Nephron progenitor cell (in vitro differentiated cells): ENCODE measurements at regions not wholly inside any gene's neighbourhood (a gene's known extent, or its start where the extent isn't known, plus 50 kb on each side); places are given as distances from the start of the nearest gene placed in this dataset.
"Not testable (repeated sequence)": the region's sequence is repeated elsewhere in the genome, so short reads cannot be mapped to it uniquely, and the experiment has no call there.

Experiments used
- DNase-seq: peaks from one replicate; pipeline ENCODE4 v3.0.0; 2021
- H3K27ac Mint-ChIP-seq: 2 replicates; pipeline ENCODE4 v1.8.0; 2021; ENCODE audit warnings: mild to moderate bottlenecking, moderate library complexity, mixed read lengths
- H3K27me3 Mint-ChIP-seq: 2 replicates; pipeline ENCODE4 v1.8.0; 2021; ENCODE audit warnings: mild to moderate bottlenecking, low read depth, mixed read lengths; ENCODE audit not compliant: poor library complexity
- H3K36me3 Mint-ChIP-seq: 2 replicates; pipeline ENCODE4 v1.8.0; 2021; ENCODE audit warnings: low read depth, mixed read lengths
- H3K4me1 Mint-ChIP-seq: 2 replicates; pipeline ENCODE4 v1.8.0; 2021; ENCODE audit warnings: mixed read lengths
- H3K4me3 Mint-ChIP-seq: 2 replicates; pipeline ENCODE4 v1.8.0; 2021; ENCODE audit warnings: mild to moderate bottlenecking, moderate library complexity, mixed read lengths
- H3K9me3 Mint-ChIP-seq: 2 replicates; pipeline ENCODE4 v1.8.0; 2021; ENCODE audit warnings: mild to moderate bottlenecking, moderate library complexity, mixed read lengths
- CTCF ChIP-seq: fragments of 200-600 bp; sonication (generic); IDR thresholded peaks from 2 replicates; pipeline ENCODE4 v1.5.0; 2021; ENCODE audit warnings: antibody characterized with exemption

GRCh38 chr3:18713577-18713951 lies 288.4 kb upstream of the SATB1 start:
- no peak for TF ChIP-seq CTCF
- no peaks in the 10 kb centered on the region for H3K27me3 Mint-ChIP-seq

GRCh38 chr3:18712713-18713576 lies 287.8 kb upstream of the SATB1 start:
- no peak overlapping the region for H3K4me3 Mint-ChIP-seq
- H3K27ac Mint-ChIP-seq = no peak overlapping the region
- no peak for TF ChIP-seq CTCF
- no peaks in the 10 kb centered on the region for H3K36me3 Mint-ChIP-seq
- H3K9me3 Mint-ChIP-seq = no peaks in the 10 kb centered on the region
- H3K4me1 Mint-ChIP-seq = peaks cover 7% of the 10 kb centered on the region
- H3K27me3 Mint-ChIP-seq = no peaks in the 10 kb centered on the region
- DNase-seq = no peak

More at GRCh38 chr3:18713577-18713951, 288.4 kb upstream of the SATB1 start:
- H3K36me3 Mint-ChIP-seq = no peaks in the 10 kb centered on the region
- no peak overlapping the region for H3K27ac Mint-ChIP-seq
- H3K4me3 Mint-ChIP-seq = no peak overlapping the region
- H3K9me3 Mint-ChIP-seq = no peaks in the 10 kb centered on the region
- peaks cover 7% of the 10 kb centered on the region for H3K4me1 Mint-ChIP-seq
- no peak for DNase-seq

- DNase-seq = no peak
- Mint-ChIP-seq H3K27me3 (no peaks in the 10 kb centered on the region), H3K36me3 (no peaks in the 10 kb centered on the region), H3K27ac (no peak overlapping the region), H3K4me1 (no peaks in the 10 kb centered on the region), H3K9me3 (peaks cover 38% of the 10 kb centered on the region), H3K4me3 (no peak overlapping the region)
- no peak for TF ChIP-seq CTCF
These were observed 279.2 kb upstream of the SATB1 start for GRCh38 chr3:18704326-18704725.

GRCh38 chr3:18703798-18704197 lies 278.7 kb upstream of the SATB1 start:
- no peak for TF ChIP-seq CTCF
- H3K36me3 Mint-ChIP-seq = no peaks in the 10 kb centered on the region
- H3K9me3 Mint-ChIP-seq = peaks cover 38% of the 10 kb centered on the region

GRCh38 chr3:18693588-18694329 lies 268.6 kb upstream of the SATB1 start:
- H3K9me3 Mint-ChIP-seq = peaks cover 12% of the 10 kb centered on the region
- not testable (repeated sequence) for DNase-seq, H3K27ac Mint-ChIP-seq, H3K4me1 Mint-ChIP-seq, H3K27me3 Mint-ChIP-seq, H3K4me3 Mint-ChIP-seq, H3K36me3 Mint-ChIP-seq

More at GRCh38 chr3:18703798-18704197, 278.7 kb upstream of the SATB1 start:
- Mint-ChIP-seq H3K4me1 (no peaks in the 10 kb centered on the region), H3K27me3 (no peaks in the 10 kb centered on the region), H3K4me3 (no peak overlapping the region), H3K27ac (no peak overlapping the region)
- no peak for DNase-seq

GRCh38 chr3:18687286-18687685 lies 262.1 kb upstream of the SATB1 start:
- no peak for DNase-seq
- no peak overlapping the region for H3K4me3 Mint-ChIP-seq
- H3K27me3 Mint-ChIP-seq = no peaks in the 10 kb centered on the region
- no peak for TF ChIP-seq CTCF
- no peaks in the 10 kb centered on the region for H3K9me3 Mint-ChIP-seq
- no peak overlapping the region for H3K27ac Mint-ChIP-seq
- no peaks in the 10 kb centered on the region for H3K4me1 Mint-ChIP-seq
- H3K36me3 Mint-ChIP-seq = no peaks in the 10 kb centered on the region
